NCI-H774 (cell line): ENCODE measurements at regions not wholly inside any gene's neighbourhood (a gene's known extent, or its start where the extent isn't known, plus 50 kb on each side); places are given as distances from the start of the nearest gene placed in this dataset.

Experiments
- DNase-seq: peaks from one replicate; lab custom pipeline; 2025; lab: John Stamatoyannopoulos, UW

GRCh38 chr20:6489361-6490171 is 277.9 kb upstream of the BMP2 start:
- peak; percentile 51 for DNase-seq

GRCh38 chr20:6485351-6485750 is 282.1 kb upstream of the BMP2 start:
- DNase-seq: no peak

- DNase-seq: no peak
Measured at GRCh38 chr20:6483727-6484126, 283.8 kb upstream of the BMP2 start.

GRCh38 chr20:6482486-6482885 is 285.0 kb upstream of the BMP2 start:
- DNase-seq: no peak

- DNase-seq: peak; percentile 11
Measured at GRCh38 chr20:6480328-6481200, 286.9 kb upstream of the BMP2 start.

- DNase-seq: no peak
Measured at GRCh38 chr20:6473197-6473596, 294.3 kb upstream of the BMP2 start.

GRCh38 chr20:6471871-6472270 is 295.6 kb upstream of the BMP2 start:
- no peak for DNase-seq

- DNase-seq: no peak
Measured at GRCh38 chr20:6471110-6471647, 296.3 kb upstream of the BMP2 start.

- DNase-seq: no peak
Measured at GRCh38 chr20:6469695-6470094, 297.8 kb upstream of the BMP2 start.

GRCh38 chr20:6468423-6469116 is 298.9 kb upstream of the BMP2 start:
- DNase-seq: no peak

GRCh38 chr20:6467562-6467961 is 299.9 kb upstream of the BMP2 start:
- DNase-seq: no peak

- DNase-seq: no peak
Measured at GRCh38 chr20:6466075-6466810, 301.2 kb upstream of the BMP2 start.

- DNase-seq: no peak
Measured at GRCh38 chr20:6450841-6451240, 316.6 kb upstream of the BMP2 start.

- no peak for DNase-seq
Measured at GRCh38 chr20:6440443-6440799, 317.6 kb upstream of the FERMT1 start.

- no peak for DNase-seq
Measured at GRCh38 chr20:6439737-6440442, 317.1 kb upstream of the FERMT1 start.

GRCh38 chr20:6434131-6434530 is 311.3 kb upstream of the FERMT1 start:
- DNase-seq: no peak

GRCh38 chr20:6430381-6430780 is 307.6 kb upstream of the FERMT1 start:
- no peak for DNase-seq

- no peak for DNase-seq
Measured at GRCh38 chr20:6426287-6426891, 303.6 kb upstream of the FERMT1 start.

- DNase-seq: peak; percentile 8
Measured at GRCh38 chr20:6421321-6422248, 298.8 kb upstream of the FERMT1 start.
